HCT116 (cell line): ENCODE measurements at regions not wholly inside any gene's neighbourhood (a gene's known extent, or its start where the extent isn't known, plus 50 kb on each side); places are given as distances from the start of the nearest gene placed in this dataset.

ENCODE experiments used
- ATAC-seq: fragments of 200-7000 bp; cut with Tn5 transposase; 2 replicates; pipeline ENCODE4 v1.9.1; 2020; ENCODE audit warnings: mild to moderate bottlenecking, moderate library complexity
- BruUV-seq: library from RNA; stranded (reverse); fragments of 400-500 nt; replicated peaks from 2 replicates; lab custom pipeline; 2021; lab: Mats Ljungman, UMichigan
- CTCF ChIA-PET: fragments of 300-600 bp; sonication (Branson Sonifier 250); formaldehyde crosslinking; loops from one replicate; lab custom pipeline; 2021; ENCODE audit warnings: antibody characterized with exemption; lab: Charles Lee
- POLR2A ChIA-PET: fragments of 300-600, 350-600 bp; sonication (Branson Sonifier 250); formaldehyde crosslinking; loops from one replicate; lab custom pipeline; 2021; ENCODE audit warnings: antibody characterized with exemption; lab: Charles Lee
- RAD21 ChIA-PET, 2 experiments: fragments of 300-600 bp; sonication (Branson Sonifier 250); formaldehyde crosslinking; loops; one replicate each; lab custom pipeline; 2023; ENCODE audit warnings: low total read pairs in 2 of 2; ENCODE audit not compliant: uncharacterized antibody in 2 of 2, unreplicated experiment in 2 of 2, low non-redundant PET in 1 of 2; lab: Charles Lee
- DNase-seq: peaks from one replicate; pipeline ENCODE4 v3.0.0-alpha.2; 2010; ENCODE audit warnings: low read depth, low spot score
- H2AFZ ChIP-seq: fragments of 200-600 bp; shearing (Covaris generic), sonication (generic); 2 replicates; pipeline ENCODE4 v1.6.1; 2017; ENCODE audit warnings: low read depth, mixed run types, mixed read lengths, antibody characterized with exemption, low read length; ENCODE audit not compliant: poor library complexity, severe bottlenecking
- H3K27ac ChIP-seq: 2 replicates; pipeline ENCODE4 v1.5.1; 2012; ENCODE audit warnings: low read depth, low read length
- H3K27me3 ChIP-seq: fragments of 200-600 bp; sonication (generic); 2 replicates; pipeline ENCODE4 v1.6.1; 2016; ENCODE audit warnings: mixed run types, low read length, mixed read lengths; ENCODE audit not compliant: insufficient read depth
- H3K36me3 ChIP-seq, 2 experiments: fragments of 200-500 bp in 1 of 2; fragments of 200-600 bp in 1 of 2; sonication (Bioruptor generic) in 1 of 2; sonication (generic) in 1 of 2; 2 replicates each; pipeline versions ENCODE4 v1.5.1 to v1.6.1; 2014 to 2016; ENCODE audit warnings: low read length in 2 of 2, inconsistent platforms in 1 of 2, mixed read lengths in 1 of 2, mixed run types in 1 of 2; ENCODE audit not compliant: insufficient read depth in 2 of 2, control insufficient read depth in 1 of 2
- H3K4me1 ChIP-seq, 2 experiments: fragments of 200-600 bp in 1 of 2; sonication (generic) in 1 of 2; 2 replicates each; pipeline versions ENCODE4 v1.5.1 to v1.6.1; 2012 to 2017; ENCODE audit warnings: low read length in 2 of 2, inconsistent platforms in 1 of 2, mild to moderate bottlenecking in 1 of 2, mixed read lengths in 1 of 2, mixed run types in 1 of 2, moderate library complexity in 1 of 2; ENCODE audit not compliant: insufficient read depth in 2 of 2, control insufficient read depth in 1 of 2
- H3K4me2 ChIP-seq: fragments of 200-600 bp; sonication (generic); 2 replicates; pipeline ENCODE4 v1.6.1; 2017; ENCODE audit warnings: mixed run types, low read length, mixed read lengths
- H3K4me3 ChIP-seq, 2 experiments: fragments of 200-600 bp in 1 of 2; sonication (generic) in 1 of 2; replicated peaks in 1 of 2; 2 replicates each; pipeline ENCODE4 v1.5.1; 2011 to 2016; ENCODE audit warnings: low read length in 2 of 2, control low read depth in 1 of 2, low read depth in 1 of 2, mild to moderate bottlenecking in 1 of 2, mixed read lengths in 1 of 2, mixed run types in 1 of 2
- H3K79me2 ChIP-seq: fragments of 200-600 bp; sonication (generic); 2 replicates; pipeline ENCODE4 v1.6.1; 2017; ENCODE audit warnings: mild to moderate bottlenecking, mixed run types, low read length, moderate library complexity, mixed read lengths; ENCODE audit not compliant: insufficient read depth
- H3K9ac ChIP-seq: fragments of 200-600 bp; sonication (generic); 2 replicates; pipeline ENCODE4 v1.6.1; 2016; ENCODE audit warnings: low read length, mixed read lengths
- H3K9me2 ChIP-seq: fragments of 200-600 bp; sonication (generic), shearing (Covaris generic); 2 replicates; pipeline ENCODE4 v1.6.1; 2017; ENCODE audit warnings: mixed run types, mild to moderate bottlenecking, moderate library complexity; ENCODE audit not compliant: insufficient read depth
- H3K9me3 ChIP-seq, 2 experiments: fragments of 200-500 bp in 1 of 2; fragments of 200-600 bp in 1 of 2; sonication (Bioruptor generic) in 1 of 2; sonication (generic) in 1 of 2; 2 replicates each; pipeline ENCODE4 v1.6.1; 2014 to 2017; ENCODE audit warnings: low read length in 2 of 2, mixed read lengths in 2 of 2, inconsistent platforms in 1 of 2, low read depth in 1 of 2, mild to moderate bottlenecking in 1 of 2, mixed run types in 1 of 2, moderate library complexity in 1 of 2; ENCODE audit not compliant: control insufficient read depth in 1 of 2, insufficient read depth in 1 of 2
- H4K20me1 ChIP-seq: fragments of 200-600 bp; sonication (generic), shearing (Covaris generic); 2 replicates; pipeline ENCODE4 v1.6.1; 2017; ENCODE audit warnings: mixed run types, mild to moderate bottlenecking, moderate library complexity; ENCODE audit not compliant: insufficient read depth
- CEBPB ChIP-seq: IDR thresholded peaks from 2 replicates; pipeline ENCODE4 v1.6.1; 2012; ENCODE audit warnings: low read depth
- EZH2phosphoT487 ChIP-seq: fragments of 200-600 bp; IDR thresholded peaks from 2 replicates; pipeline ENCODE4 v1.6.1; 2018; ENCODE audit warnings: antibody characterized with exemption, borderline replicate concordance
- SIN3A ChIP-seq: IDR thresholded peaks from 2 replicates; pipeline ENCODE4 v1.6.1; 2012; ENCODE audit warnings: low read depth
- SP1 ChIP-seq: IDR thresholded peaks from 2 replicates; pipeline ENCODE4 v1.6.1; 2012; ENCODE audit warnings: low read depth
- SRF ChIP-seq: IDR thresholded peaks from 2 replicates; pipeline ENCODE4 v1.6.1; 2012; ENCODE audit warnings: low read depth
- intact Hi-C: fragments of 100-400 bp; cut with micrococcal nuclease; formaldehyde crosslinking; loops from 2 replicates; pipeline ENCODE4 v1.10.0; 2022

GRCh38 chr3:177591379-177591778 lies 394.1 kb upstream of the TBL1XR1 start:
- ChIA-PET RAD21 (no interaction called here), CTCF (no interaction called here), POLR2A (no interaction called here)
- Histone ChIP-seq H4K20me1 (no peaks in the 10 kb centered on the region), H3K4me1 (peaks cover 18 to 33% of the 10 kb centered on the region in 2 experiments), H3K9me3 (no peaks in the 10 kb centered on the region), H3K4me2 (no peak overlapping the region), H3K27me3 (no peaks in the 10 kb centered on the region), H3K4me3 (no peak overlapping the region), H3K9ac (no peak overlapping the region), H3K79me2 (no peaks in the 10 kb centered on the region), H3K36me3 (no peaks in the 10 kb centered on the region), H3K27ac (no peak overlapping the region), H3K9me2 (no peaks in the 10 kb centered on the region), H2AFZ (no peak overlapping the region)
- BruUV-seq = no TSS peak
- intact Hi-C loops = no loop called here
- TF ChIP-seq SP1 (no peak), EZH2phosphoT487 (no peak)
- ATAC-seq (no peak), DNase-seq (no peak)

GRCh38 chr3:177594096-177594495 lies 396.8 kb upstream of the TBL1XR1 start:
- ChIA-PET RAD21 (no interaction called here), POLR2A (no interaction called here), CTCF (no interaction called here)
- H3K27ac ChIP-seq = no peak overlapping the region
- no peaks in the 10 kb centered on the region for H3K9me3 ChIP-seq
- no peaks in the 10 kb centered on the region for H3K79me2 ChIP-seq
- H3K9ac ChIP-seq = no peak overlapping the region
- DNase-seq = no peak
- no peak overlapping the region for H2AFZ ChIP-seq
- no peaks in the 10 kb centered on the region for H4K20me1 ChIP-seq
- no peak for ATAC-seq
- intact Hi-C loops = no loop called here
- H3K4me2 ChIP-seq = no peak overlapping the region
- BruUV-seq = no TSS peak
- no peaks in the 10 kb centered on the region for H3K9me2 ChIP-seq
- 0 out of 2 replicates have a peak, but pooled peaks have one; percentile 2 for TF ChIP-seq SIN3A
- no peak for TF ChIP-seq SRF
- TF ChIP-seq CEBPB = peak; percentile 35; the same call in 1 of the 2 replicates
- no peaks in the 10 kb centered on the region for H3K27me3 ChIP-seq
- H3K4me1 ChIP-seq = peaks cover 28 to 45% of the 10 kb centered on the region in 2 experiments
- no peak overlapping the region for H3K4me3 ChIP-seq
- H3K36me3 ChIP-seq = no peaks in the 10 kb centered on the region
